ENCODE measurements at regions not wholly inside any gene's neighbourhood (a gene's known extent, or its start where the extent isn't known, plus 50 kb on each side); places are given as distances from the start of the nearest gene placed in this dataset.
"Not testable (repeated sequence)": the region's sequence is repeated elsewhere in the genome, so short reads cannot be mapped to it uniquely, and the experiment has no call there.

DNA sequence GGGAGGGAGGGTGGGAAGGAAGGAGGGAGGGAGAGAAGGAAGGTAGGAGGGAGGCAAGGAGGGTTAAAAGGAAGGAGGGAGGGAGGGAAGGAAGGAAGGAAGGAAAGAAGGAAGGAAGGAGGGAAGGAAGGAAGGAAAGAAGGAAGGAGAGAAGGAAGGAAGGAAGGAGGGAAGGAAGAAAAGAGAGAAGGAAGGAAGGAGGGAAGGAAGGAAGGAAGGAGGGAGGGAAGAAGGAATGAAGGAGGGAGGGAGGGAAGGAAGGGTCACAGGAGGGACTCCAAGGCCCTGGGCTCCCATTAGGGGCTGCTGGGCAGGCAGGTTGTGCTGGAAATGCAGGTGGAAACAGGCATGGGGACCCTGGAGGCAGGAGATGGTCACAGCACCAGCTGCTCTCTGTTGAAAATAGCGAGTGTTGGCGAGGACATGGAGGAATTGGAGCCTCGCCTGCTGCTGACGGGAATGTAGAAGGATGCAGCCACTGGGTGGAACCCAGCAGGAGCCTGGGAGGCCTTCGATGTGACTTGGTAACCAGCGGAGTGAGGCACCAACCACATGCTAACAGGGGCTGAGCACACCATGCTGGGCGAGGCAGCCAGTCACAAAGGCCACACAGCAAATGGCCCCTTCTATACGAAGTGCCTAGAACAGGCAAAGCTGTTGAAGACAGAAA, 217.3 kb upstream of the SGCG start:
- TF ChIP-seq GATA1 (IDR thresholded peaks at IDR 0.05; ENCODE audit: low read depth, low read length); POLR2A (IDR thresholded peaks at IDR 0.05; ENCODE audit: low read length): not testable (repeated sequence)
